ENCODE measurements at regions not wholly inside any gene's neighbourhood (a gene's known extent, or its start where the extent isn't known, plus 50 kb on each side); places are given as distances from the start of the nearest gene placed in this dataset.
A peak's percentile ranks its signal among the peaks of the same experiment; 100 is the strongest.
"Not testable (repeated sequence)": the region's sequence is repeated elsewhere in the genome, so short reads cannot be mapped to it uniquely, and the experiment has no call there.

- no peaks in the 10 kb centered on the region for H3K9me3 ChIP-seq (ENCODE audit: low read length)
- peak overlapping the region; percentile 31 for H3K4me3 ChIP-seq (ENCODE audit: low read length)
- H2AFZ ChIP-seq (ENCODE audit: low read depth, low read length): peak overlapping the region; percentile 31
- H3K27me3 ChIP-seq (ENCODE audit: insufficient read depth, low read length): no peaks in the 10 kb centered on the region
- no peaks in the 10 kb centered on the region for H3K36me3 ChIP-seq (ENCODE audit: insufficient read depth, low read length)
- peaks cover 42% of the 10 kb centered on the region for H3K4me1 ChIP-seq (ENCODE audit: insufficient read depth, low read length)
Observed at GRCh38 chr20:51958099-51959065, 156.1 kb upstream of the SALL4 start.

GRCh38 chr20:51955756-51956155, 153.4 kb upstream of the SALL4 start:
- Histone ChIP-seq H3K4me1 (ENCODE audit: insufficient read depth, low read length) (peaks cover 26% of the 10 kb centered on the region), H3K4me3 (ENCODE audit: low read length) (no peak overlapping the region), H3K9me3 (ENCODE audit: low read length) (no peaks in the 10 kb centered on the region), H3K27me3 (ENCODE audit: insufficient read depth, low read length) (no peaks in the 10 kb centered on the region), H3K36me3 (ENCODE audit: insufficient read depth, low read length) (no peaks in the 10 kb centered on the region), H2AFZ (ENCODE audit: low read depth, low read length) (no peak overlapping the region)

- Histone ChIP-seq H3K4me3 (ENCODE audit: low read length) (no peak overlapping the region), H3K4me1 (ENCODE audit: insufficient read depth, low read length) (peaks cover 19% of the 10 kb centered on the region), H3K27me3 (ENCODE audit: insufficient read depth, low read length) (no peaks in the 10 kb centered on the region), H3K9me3 (ENCODE audit: low read length) (no peaks in the 10 kb centered on the region), H2AFZ (ENCODE audit: low read depth, low read length) (no peak overlapping the region), H3K36me3 (ENCODE audit: insufficient read depth, low read length) (no peaks in the 10 kb centered on the region)
Observed at GRCh38 chr20:51953731-51954340, 151.5 kb upstream of the SALL4 start.

GRCh38 chr20:51950926-51951325, 148.6 kb upstream of the SALL4 start:
- H2AFZ ChIP-seq (ENCODE audit: low read depth, low read length): no peak overlapping the region
- H3K9me3 ChIP-seq (ENCODE audit: low read length): no peaks in the 10 kb centered on the region
- no peaks in the 10 kb centered on the region for H3K36me3 ChIP-seq (ENCODE audit: insufficient read depth, low read length)
- no peak overlapping the region for H3K4me3 ChIP-seq (ENCODE audit: low read length)
- H3K27me3 ChIP-seq (ENCODE audit: insufficient read depth, low read length): no peaks in the 10 kb centered on the region
- H3K4me1 ChIP-seq (ENCODE audit: insufficient read depth, low read length): peaks cover 7% of the 10 kb centered on the region

- H3K4me3 ChIP-seq (ENCODE audit: low read length): no peak overlapping the region
- no peaks in the 10 kb centered on the region for H3K27me3 ChIP-seq (ENCODE audit: insufficient read depth, low read length)
- no peaks in the 10 kb centered on the region for H3K36me3 ChIP-seq (ENCODE audit: insufficient read depth, low read length)
- no peak overlapping the region for H2AFZ ChIP-seq (ENCODE audit: low read depth, low read length)
- H3K4me1 ChIP-seq (ENCODE audit: insufficient read depth, low read length): peaks cover 7% of the 10 kb centered on the region
- no peaks in the 10 kb centered on the region for H3K9me3 ChIP-seq (ENCODE audit: low read length)
Observed at GRCh38 chr20:51946586-51946985, 144.3 kb upstream of the SALL4 start.

GRCh38 chr20:51945881-51946280, 143.6 kb upstream of the SALL4 start:
- Histone ChIP-seq H2AFZ (ENCODE audit: low read depth, low read length) (no peak overlapping the region), H3K9me3 (ENCODE audit: low read length) (no peaks in the 10 kb centered on the region), H3K27me3 (ENCODE audit: insufficient read depth, low read length) (no peaks in the 10 kb centered on the region), H3K4me1 (ENCODE audit: insufficient read depth, low read length) (peaks cover 7% of the 10 kb centered on the region), H3K4me3 (ENCODE audit: low read length) (no peak overlapping the region), H3K36me3 (ENCODE audit: insufficient read depth, low read length) (no peaks in the 10 kb centered on the region)

GRCh38 chr20:51945177-51945576, 142.9 kb upstream of the SALL4 start:
- H3K9me3 ChIP-seq (ENCODE audit: low read length): no peaks in the 10 kb centered on the region
- peaks cover 7% of the 10 kb centered on the region for H3K4me1 ChIP-seq (ENCODE audit: insufficient read depth, low read length)
- no peak overlapping the region for H2AFZ ChIP-seq (ENCODE audit: low read depth, low read length)
- H3K27me3 ChIP-seq (ENCODE audit: insufficient read depth, low read length): no peaks in the 10 kb centered on the region
- H3K36me3 ChIP-seq (ENCODE audit: insufficient read depth, low read length): no peaks in the 10 kb centered on the region
- no peak overlapping the region for H3K4me3 ChIP-seq (ENCODE audit: low read length)

GRCh38 chr20:51943761-51944160, 141.4 kb upstream of the SALL4 start:
- H2AFZ ChIP-seq (ENCODE audit: low read depth, low read length): no peak overlapping the region
- H3K9me3 ChIP-seq (ENCODE audit: low read length): peaks cover 2% of the 10 kb centered on the region
- no peaks in the 10 kb centered on the region for H3K27me3 ChIP-seq (ENCODE audit: insufficient read depth, low read length)
- H3K4me3 ChIP-seq (ENCODE audit: low read length): no peak overlapping the region
- no peaks in the 10 kb centered on the region for H3K4me1 ChIP-seq (ENCODE audit: insufficient read depth, low read length)
- H3K36me3 ChIP-seq (ENCODE audit: insufficient read depth, low read length): no peaks in the 10 kb centered on the region

GRCh38 chr20:51943326-51943725, 141.0 kb upstream of the SALL4 start:
- H3K36me3 ChIP-seq (ENCODE audit: insufficient read depth, low read length); H3K4me1 ChIP-seq (ENCODE audit: insufficient read depth, low read length); H3K9me3 ChIP-seq (ENCODE audit: low read length); H3K27me3 ChIP-seq (ENCODE audit: insufficient read depth, low read length); H3K4me3 ChIP-seq (ENCODE audit: low read length); H2AFZ ChIP-seq (ENCODE audit: low read depth, low read length): not testable (repeated sequence)

- H3K27me3 ChIP-seq (ENCODE audit: insufficient read depth, low read length): no peaks in the 10 kb centered on the region
- H3K36me3 ChIP-seq (ENCODE audit: insufficient read depth, low read length): no peaks in the 10 kb centered on the region
- no peak overlapping the region for H2AFZ ChIP-seq (ENCODE audit: low read depth, low read length)
- H3K4me3 ChIP-seq (ENCODE audit: low read length): no peak overlapping the region
- H3K4me1 ChIP-seq (ENCODE audit: insufficient read depth, low read length): no peaks in the 10 kb centered on the region
- H3K9me3 ChIP-seq (ENCODE audit: low read length): peaks cover 2% of the 10 kb centered on the region
Observed at GRCh38 chr20:51941503-51941902, 139.2 kb upstream of the SALL4 start.

- Histone ChIP-seq H3K4me3 (ENCODE audit: low read length) (no peak overlapping the region), H3K9me3 (ENCODE audit: low read length) (peaks cover 2% of the 10 kb centered on the region), H3K36me3 (ENCODE audit: insufficient read depth, low read length) (no peaks in the 10 kb centered on the region), H3K27me3 (ENCODE audit: insufficient read depth, low read length) (no peaks in the 10 kb centered on the region), H3K4me1 (ENCODE audit: insufficient read depth, low read length) (peaks cover 8% of the 10 kb centered on the region), H2AFZ (ENCODE audit: low read depth, low read length) (no peak overlapping the region)
Observed at GRCh38 chr20:51939259-51939585, 136.9 kb upstream of the SALL4 start.

GRCh38 chr20:51938559-51939258, 136.4 kb upstream of the SALL4 start:
- Histone ChIP-seq H3K4me1 (ENCODE audit: insufficient read depth, low read length) (peaks cover 13% of the 10 kb centered on the region), H3K36me3 (ENCODE audit: insufficient read depth, low read length) (no peaks in the 10 kb centered on the region), H3K9me3 (ENCODE audit: low read length) (peaks cover 2% of the 10 kb centered on the region), H2AFZ (ENCODE audit: low read depth, low read length) (no peak overlapping the region), H3K27me3 (ENCODE audit: insufficient read depth, low read length) (no peaks in the 10 kb centered on the region), H3K4me3 (ENCODE audit: low read length) (no peak overlapping the region)

- Histone ChIP-seq H3K4me3 (ENCODE audit: low read length) (no peak overlapping the region), H3K36me3 (ENCODE audit: insufficient read depth, low read length) (no peaks in the 10 kb centered on the region), H3K4me1 (ENCODE audit: insufficient read depth, low read length) (peaks cover 22% of the 10 kb centered on the region)
Observed at GRCh38 chr20:51937779-51938178, 135.5 kb upstream of the SALL4 start.

More at GRCh38 chr20:51937779-51938178, 135.5 kb upstream of the SALL4 start:
- no peaks in the 10 kb centered on the region for H3K27me3 ChIP-seq (ENCODE audit: insufficient read depth, low read length)
- no peak overlapping the region for H2AFZ ChIP-seq (ENCODE audit: low read depth, low read length)
- peaks cover 2% of the 10 kb centered on the region for H3K9me3 ChIP-seq (ENCODE audit: low read length)

Data from neuron (in vitro differentiated cells).